ENCODE measurements at regions not wholly inside any gene's neighbourhood (a gene's known extent, or its start where the extent isn't known, plus 50 kb on each side); places are given as distances from the start of the nearest gene placed in this dataset.

- TF ChIP-seq CTCF (conservative IDR thresholded peaks at IDR 0.05; ENCODE audit: low read length) (no peak), EZH2phosphoT487 (IDR thresholded peaks at IDR 0.05; ENCODE audit: borderline replicate concordance) (no peak)
These were observed 61.6 kb upstream of the SPRY4 start for GRCh38 chr5:142386137-142387023.

Data from Loucy (cell line).